Hepatocyte (in vitro differentiated cells): ENCODE measurements at regions not wholly inside any gene's neighbourhood (a gene's known extent, or its start where the extent isn't known, plus 50 kb on each side); places are given as distances from the start of the nearest gene placed in this dataset.

Experiments used
- DNase-seq: peaks from one replicate; pipeline ENCODE4 v3.0.0-alpha.2; 2016; ENCODE audit warnings: low spot score
- H2AFZ ChIP-seq: fragments of 200-600 bp; sonication (generic); 2 replicates; pipeline ENCODE4 v1.6.0; 2016; ENCODE audit warnings: antibody characterized with exemption, mild to moderate bottlenecking
- H3K27ac ChIP-seq: fragments of 200-600 bp; sonication (generic); 2 replicates; pipeline ENCODE4 v1.5.1; 2016; ENCODE audit warnings: mild to moderate bottlenecking
- H3K27me3 ChIP-seq: fragments of 200-600 bp; sonication (generic); 2 replicates; pipeline ENCODE4 v1.6.1; 2016
- H3K36me3 ChIP-seq: fragments of 200-600 bp; sonication (generic); replicated peaks from 2 replicates; pipeline ENCODE4 v1.5.1; 2016; ENCODE audit warnings: low read depth; ENCODE audit not compliant: insufficient read depth
- H3K4me1 ChIP-seq: fragments of 200-600 bp; sonication (generic); 2 replicates; pipeline ENCODE4 v1.5.1; 2016; ENCODE audit warnings: mild to moderate bottlenecking, moderate library complexity; ENCODE audit not compliant: insufficient read depth
- H3K4me2 ChIP-seq: fragments of 200-600 bp; sonication (generic); 2 replicates; pipeline ENCODE4 v1.6.0; 2016
- H3K4me3 ChIP-seq: fragments of 200-600 bp; sonication (generic); 2 replicates; pipeline ENCODE4 v1.5.1; 2016; ENCODE audit warnings: mild to moderate bottlenecking
- H3K79me2 ChIP-seq: fragments of 200-600 bp; sonication (generic); 2 replicates; pipeline ENCODE4 v1.6.0; 2017; ENCODE audit warnings: mild to moderate bottlenecking
- H3K9me2 ChIP-seq: fragments of 200-600 bp; sonication (generic); replicated peaks from 2 replicates; pipeline ENCODE4 v1.6.0; 2017; ENCODE audit warnings: mild to moderate bottlenecking; ENCODE audit not compliant: insufficient read depth
- H3K9me3 ChIP-seq: fragments of 200-600 bp; sonication (generic); 2 replicates; pipeline ENCODE4 v1.5.1; 2016; ENCODE audit warnings: low read depth, mild to moderate bottlenecking
- H4K20me1 ChIP-seq: fragments of 200-600 bp; sonication (generic); 2 replicates; pipeline ENCODE4 v1.6.0; 2016; ENCODE audit warnings: mild to moderate bottlenecking; ENCODE audit not compliant: insufficient read depth, poor library complexity, severe bottlenecking
- CTCF ChIP-seq: fragments of 200-600 bp; sonication (generic); IDR thresholded peaks from 2 replicates; pipeline ENCODE4 v1.5.1; 2016; ENCODE audit warnings: antibody characterized with exemption, mild to moderate bottlenecking; ENCODE audit not compliant: poor library complexity
- EZH2 ChIP-seq: fragments of 200-600 bp; sonication (generic); IDR thresholded peaks from 2 replicates; pipeline ENCODE4 v1.6.1; 2016; ENCODE audit warnings: antibody characterized with exemption, mild to moderate bottlenecking, borderline replicate concordance
- EZH2phosphoT487 ChIP-seq: fragments of 200-600 bp; sonication (generic); IDR thresholded peaks from one replicate; pipeline ENCODE4 v1.6.1; 2018; ENCODE audit warnings: antibody characterized with exemption, mild to moderate bottlenecking, low read depth, moderate library complexity; ENCODE audit not compliant: unreplicated experiment, severe bottlenecking
- WGBS: methylation state at CpG from one replicate; pipeline ENCODE4 v1.1.6; 2016; ENCODE audit warnings: low lambda C conversion rate; ENCODE audit errors: missing lambda C conversion rate; 5-methylcytosine and 5-hydroxymethylcytosine counted together

DNA sequence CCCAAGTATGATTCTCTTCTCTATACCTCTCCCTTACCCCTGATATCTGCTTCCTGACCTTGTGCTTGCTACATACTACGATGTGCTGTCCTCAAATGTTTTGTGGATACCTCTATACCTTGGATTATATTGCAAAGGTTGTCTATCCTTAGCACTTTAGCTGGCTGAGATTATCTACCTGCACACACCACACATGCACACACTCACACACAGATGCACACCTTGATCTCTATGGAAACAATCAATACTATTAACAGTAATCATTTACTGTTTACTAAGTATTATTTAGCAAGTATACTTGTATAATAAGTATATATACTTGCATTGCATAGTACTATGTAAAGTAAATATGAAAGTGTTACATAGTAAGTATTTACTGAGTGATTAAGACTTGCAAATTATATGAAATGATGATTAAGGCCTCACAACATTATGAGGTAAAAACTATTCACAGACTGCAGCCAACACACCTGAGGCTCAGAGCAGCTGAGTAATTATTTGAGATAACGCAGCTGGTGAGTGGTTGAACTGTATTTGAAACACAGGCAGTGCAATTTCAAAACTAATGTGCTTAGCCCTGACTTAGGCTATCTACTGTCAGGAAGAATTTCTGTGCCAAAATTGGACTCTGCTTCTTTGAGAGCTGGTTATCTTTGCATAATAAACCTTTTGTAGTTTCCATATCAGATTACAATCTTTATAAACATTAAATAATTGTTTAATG, 699.9 kb downstream of the FRK start:
- Histone ChIP-seq H3K27me3 (no peaks in the 10 kb centered on the region), H3K4me2 (no peak overlapping the region), H3K36me3 (no peaks in the 10 kb centered on the region), H3K4me1 (no peaks in the 10 kb centered on the region), H3K4me3 (no peak overlapping the region), H4K20me1 (no peaks in the 10 kb centered on the region), H3K79me2 (no peaks in the 10 kb centered on the region), H3K9me3 (no peaks in the 10 kb centered on the region), H3K27ac (no peak overlapping the region), H2AFZ (no peak overlapping the region), H3K9me2 (no peaks in the 10 kb centered on the region)
- no peak for TF ChIP-seq EZH2phosphoT487
- TF ChIP-seq EZH2, result no peak
- no peak for TF ChIP-seq CTCF
- 87% methylated on average over 2 of the region's 2 CpGs for WGBS
- DNase-seq, result no peak

DNA sequence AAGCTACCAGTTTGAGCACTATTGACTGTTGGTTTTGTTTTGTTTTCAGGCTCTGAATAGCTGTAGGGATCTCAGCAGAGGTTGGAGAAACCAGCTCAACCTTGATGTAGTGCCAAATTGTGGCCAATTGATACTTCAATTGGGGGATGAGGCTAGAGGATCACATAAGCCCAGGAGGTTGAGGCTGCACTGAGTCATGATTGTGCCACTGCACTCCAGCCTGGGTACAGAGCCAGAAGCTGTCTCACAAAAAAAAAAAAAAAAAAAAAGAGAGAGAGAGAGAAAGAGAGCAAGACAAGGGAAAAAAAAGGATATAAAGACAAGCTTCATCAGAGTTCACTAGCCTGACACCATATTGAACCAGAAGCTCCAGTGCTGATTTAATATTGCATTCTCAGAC, 702.1 kb downstream of the FRK start:
- Histone ChIP-seq H3K27ac (no peak overlapping the region), H3K79me2 (no peaks in the 10 kb centered on the region), H3K4me3 (no peak overlapping the region), H3K36me3 (no peaks in the 10 kb centered on the region), H3K4me1 (no peaks in the 10 kb centered on the region), H3K27me3 (no peaks in the 10 kb centered on the region), H4K20me1 (no peaks in the 10 kb centered on the region), H2AFZ (no peak overlapping the region), H3K4me2 (no peak overlapping the region), H3K9me2 (no peaks in the 10 kb centered on the region), H3K9me3 (no peaks in the 10 kb centered on the region)
- no peak for DNase-seq
- TF ChIP-seq EZH2phosphoT487, result no peak
- TF ChIP-seq EZH2, result no peak
- no peak for TF ChIP-seq CTCF

DNA sequence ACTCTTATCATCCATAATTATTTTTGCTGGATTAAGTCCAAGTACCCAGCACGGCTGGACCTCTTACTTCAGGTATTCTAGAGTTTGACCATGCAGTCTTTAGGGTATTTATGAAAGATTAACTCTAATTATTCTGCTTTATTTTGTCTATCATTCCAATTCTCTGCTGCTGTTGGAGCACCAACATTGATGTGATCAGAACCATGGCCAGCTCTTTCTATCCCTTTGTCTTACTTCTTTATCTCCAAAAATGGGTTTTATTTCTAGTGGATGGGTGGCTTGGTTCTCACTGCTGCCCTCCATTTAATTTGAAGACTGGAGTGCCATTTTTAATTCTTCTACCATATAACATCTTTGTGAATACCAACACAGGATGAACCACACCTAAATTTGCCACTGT, 704.3 kb downstream of the FRK start:
- Histone ChIP-seq H4K20me1 (no peaks in the 10 kb centered on the region), H3K4me2 (no peak overlapping the region), H3K27me3 (no peaks in the 10 kb centered on the region), H3K4me3 (no peak overlapping the region), H3K79me2 (no peaks in the 10 kb centered on the region), H3K9me2 (no peaks in the 10 kb centered on the region), H3K36me3 (no peaks in the 10 kb centered on the region), H3K27ac (no peak overlapping the region), H3K9me3 (no peaks in the 10 kb centered on the region), H2AFZ (no peak overlapping the region), H3K4me1 (no peaks in the 10 kb centered on the region)
- no peak for DNase-seq
- WGBS, result 88% methylated on average over 1 of the region's 1 CpG
- TF ChIP-seq EZH2 (no peak), EZH2phosphoT487 (no peak), CTCF (no peak)

DNA sequence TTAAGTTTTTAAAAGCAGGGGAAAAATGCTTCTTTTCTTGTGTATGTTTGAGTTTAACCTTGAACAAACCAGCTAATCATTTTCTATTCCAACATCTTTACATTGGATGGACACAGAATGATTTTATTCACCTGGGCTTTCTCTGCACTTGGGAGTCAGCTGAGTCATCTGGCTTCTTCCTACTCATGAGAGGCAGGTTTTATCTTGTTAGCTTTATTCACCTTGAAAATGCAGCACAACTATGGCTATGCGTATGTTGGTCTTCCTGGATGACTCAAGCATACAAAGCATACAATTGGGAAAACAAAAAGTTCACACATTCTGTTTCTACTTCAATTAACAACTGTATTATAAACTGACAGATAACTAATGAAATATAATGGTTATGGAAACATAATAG, 737.7 kb downstream of the FRK start:
- TF ChIP-seq EZH2 (no peak), EZH2phosphoT487 (no peak), CTCF (no peak)
- no peaks in the 10 kb centered on the region for H3K9me3 ChIP-seq
- 87% methylated on average over 1 of the region's 1 CpG for WGBS
- H3K4me2 ChIP-seq, result no peak overlapping the region
- no peak overlapping the region for H3K4me3 ChIP-seq
- no peaks in the 10 kb centered on the region for H3K9me2 ChIP-seq
- no peaks in the 10 kb centered on the region for H3K36me3 ChIP-seq
- H3K79me2 ChIP-seq, result no peaks in the 10 kb centered on the region
- no peaks in the 10 kb centered on the region for H4K20me1 ChIP-seq
- no peak for DNase-seq
- no peaks in the 10 kb centered on the region for H3K4me1 ChIP-seq
- H2AFZ ChIP-seq, result no peak overlapping the region
- no peak overlapping the region for H3K27ac ChIP-seq
- no peaks in the 10 kb centered on the region for H3K27me3 ChIP-seq
